IPS-NIHi11 (cell line): ENCODE measurements at regions not wholly inside any gene's neighbourhood (a gene's known extent, or its start where the extent isn't known, plus 50 kb on each side); places are given as distances from the start of the nearest gene placed in this dataset.

Experiments used
- DNase-seq: peaks from one replicate; pipeline ENCODE4 v3.0.0; 2012; ENCODE audit warnings: mixed read lengths, low spot score

DNA sequence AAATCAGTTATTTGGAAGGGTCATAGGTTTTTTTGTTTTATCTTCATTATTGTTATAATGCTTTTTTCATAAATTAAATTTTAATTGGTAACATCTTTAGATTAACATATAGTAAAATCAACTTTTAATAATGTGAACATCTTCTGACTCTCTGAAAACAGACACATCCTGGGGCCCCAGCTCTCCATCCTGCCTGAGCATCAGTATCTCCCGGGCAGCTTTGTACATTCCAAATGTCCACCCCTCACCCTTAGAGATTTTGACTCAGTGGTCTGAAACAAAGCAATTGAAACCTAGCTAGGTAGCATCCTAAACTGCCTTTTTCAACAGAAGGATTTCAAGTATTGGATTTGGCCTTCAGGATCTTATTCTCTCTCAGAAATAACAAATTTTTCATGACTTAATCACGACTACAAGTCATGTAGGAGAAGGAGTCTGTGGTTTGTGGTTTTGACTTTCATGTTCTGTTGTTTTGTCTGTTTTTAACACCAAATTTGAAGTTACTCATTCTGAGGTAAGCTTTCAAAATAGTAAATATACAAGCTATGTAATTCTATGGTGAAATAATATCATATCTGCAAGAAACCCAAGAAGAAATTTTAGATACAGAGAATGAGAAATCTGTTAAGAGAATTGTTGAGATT, 147.3 kb upstream of the UBE2E2 start:
- no peak for DNase-seq

DNA sequence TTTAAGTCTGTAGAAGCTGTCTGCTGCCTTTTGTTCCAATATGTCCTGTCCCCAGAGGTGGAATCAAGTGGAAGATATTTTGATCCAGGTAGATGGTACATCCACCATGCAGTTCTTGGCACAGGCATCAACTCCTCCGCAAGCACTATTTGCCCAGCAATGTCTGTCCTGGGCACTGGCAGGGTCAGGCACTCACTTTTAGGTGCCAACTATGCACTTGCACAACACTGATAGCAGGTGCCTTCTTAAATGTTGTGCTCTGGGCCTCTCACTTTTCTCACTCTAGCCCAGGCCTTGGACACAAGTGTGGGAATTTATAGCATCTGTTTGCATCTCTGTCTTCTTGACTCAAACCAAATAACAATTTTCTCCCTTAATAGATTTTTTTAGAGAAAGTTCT, 140.5 kb upstream of the UBE2E2 start:
- no peak for DNase-seq

DNA sequence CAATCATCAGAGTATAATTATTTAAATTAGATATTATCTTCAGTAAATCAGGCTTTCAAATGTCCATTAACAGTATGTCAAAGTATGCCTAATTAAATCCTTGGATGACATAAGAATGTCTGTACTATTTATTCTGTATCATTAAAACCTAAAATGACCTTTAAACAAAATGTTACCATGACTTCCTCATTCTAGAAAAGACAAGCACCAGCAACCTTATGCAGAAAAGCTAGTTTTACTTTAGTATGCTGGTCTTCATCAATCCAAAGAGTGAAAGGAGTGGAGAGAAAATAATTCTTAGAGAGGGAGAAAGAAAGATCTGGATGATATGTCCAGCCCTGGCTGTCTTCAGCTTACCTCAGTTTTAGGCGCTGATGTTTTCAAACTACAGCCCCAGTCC, 140.1 kb upstream of the UBE2E2 start:
- no peak for DNase-seq

DNA sequence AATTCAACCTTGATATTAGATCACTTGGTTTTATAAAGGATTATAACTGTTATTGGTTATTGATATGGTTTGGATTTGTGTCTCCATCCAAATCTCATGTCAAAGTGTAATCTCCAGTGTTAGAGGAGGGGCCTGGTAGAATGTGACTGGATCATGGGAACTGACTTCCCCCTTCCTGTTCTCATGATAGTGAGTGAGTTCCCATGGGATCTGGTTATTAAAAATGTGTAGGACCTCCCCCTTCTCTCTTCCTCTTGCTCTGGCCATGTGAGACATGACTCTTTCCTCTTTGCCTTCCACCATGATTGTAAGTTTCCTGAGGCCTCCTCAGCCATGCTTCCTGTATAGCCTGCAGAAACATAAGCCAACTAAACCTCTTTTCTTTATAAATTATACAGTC, 136.0 kb upstream of the UBE2E2 start:
- DNase-seq = no peak

DNA sequence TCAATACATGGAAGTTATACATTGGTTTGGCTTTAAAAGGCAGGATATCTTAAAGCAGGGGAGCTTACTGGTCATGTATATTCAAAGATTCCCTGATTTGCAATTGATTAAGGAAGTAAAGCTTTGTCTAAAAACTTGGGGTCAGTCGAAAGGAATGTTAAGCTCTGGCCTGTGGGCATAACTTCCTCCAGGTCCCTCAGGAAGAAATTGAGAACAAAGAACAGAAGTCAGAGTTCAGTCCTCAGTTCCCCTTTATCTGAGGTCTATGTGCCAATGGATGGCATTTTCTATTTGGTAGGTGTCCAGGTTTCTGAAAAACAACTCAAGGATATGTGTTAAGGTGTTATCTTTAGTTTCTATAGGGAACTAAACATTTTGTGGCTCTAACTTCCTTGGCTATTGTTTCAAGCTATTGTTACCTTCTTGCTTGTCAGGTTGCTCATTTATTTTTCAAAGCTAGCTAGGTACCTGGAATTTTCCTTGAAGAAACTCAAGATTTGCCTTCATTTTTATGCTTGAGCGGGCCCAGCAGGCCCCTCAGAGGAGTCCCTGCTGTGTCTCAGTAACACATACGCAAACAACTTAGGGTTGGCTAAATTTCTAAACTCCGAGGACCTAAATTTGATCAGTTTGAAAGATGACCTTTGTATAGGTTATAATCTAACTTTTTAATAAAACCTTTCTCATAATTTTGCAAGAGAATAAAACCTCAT, 135.0 kb upstream of the UBE2E2 start:
- peak; percentile 34 for DNase-seq

DNA sequence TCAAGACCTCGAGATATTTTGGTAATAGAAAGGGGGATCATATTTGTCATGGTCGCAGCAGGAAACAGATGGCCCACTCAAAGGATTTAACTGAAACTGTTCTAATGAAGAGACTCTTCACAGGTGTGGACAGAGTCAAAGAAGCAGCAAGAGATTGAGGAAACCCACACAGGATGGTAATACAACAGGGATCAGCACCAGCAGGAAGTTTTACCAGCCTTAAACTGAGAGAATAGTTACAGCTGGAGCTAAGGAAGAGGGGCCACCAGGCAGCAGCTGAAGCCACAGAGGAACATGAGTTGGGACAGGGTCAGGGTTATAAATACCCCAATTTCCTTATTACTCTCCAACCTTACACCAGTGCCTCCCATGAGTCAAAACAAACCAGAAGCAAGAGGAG, 131.8 kb upstream of the UBE2E2 start:
- no peak for DNase-seq

DNA sequence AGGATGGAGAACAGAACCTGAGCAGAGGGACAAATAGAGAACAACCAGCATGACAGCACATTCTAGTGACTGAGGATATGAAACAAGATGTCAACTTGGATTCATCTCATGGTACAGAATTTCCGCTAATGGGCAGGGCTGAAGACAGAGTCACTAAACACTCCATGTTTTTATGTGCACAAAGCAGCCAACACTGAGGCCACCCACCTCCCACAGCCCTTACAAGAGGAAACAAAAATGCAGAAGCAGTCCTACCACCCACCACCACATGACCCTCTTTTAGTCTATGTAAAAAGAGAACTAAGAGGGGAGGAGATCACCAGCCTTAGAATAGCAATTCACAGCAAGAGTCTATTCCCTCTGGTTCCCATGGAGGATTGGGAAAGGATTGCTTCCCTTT, 131.4 kb upstream of the UBE2E2 start:
- no peak for DNase-seq

DNA sequence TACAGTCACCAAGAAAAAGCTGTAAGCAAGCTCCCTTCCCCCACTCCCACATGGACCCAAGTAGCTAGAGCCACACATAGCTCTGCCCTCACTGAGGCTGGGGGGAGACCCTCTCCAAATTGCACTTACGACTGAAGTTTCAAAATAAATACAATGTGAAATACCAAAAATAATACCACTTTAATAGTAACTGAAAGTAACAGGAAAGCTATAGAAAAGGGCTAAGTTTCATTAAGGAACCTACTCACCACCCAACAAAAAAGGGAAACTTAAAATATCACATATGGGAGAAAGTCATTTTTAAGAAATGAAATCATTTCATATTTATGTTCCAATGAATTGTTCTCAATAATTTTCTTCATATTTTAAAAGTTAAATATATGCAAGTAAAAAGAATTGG, 130.4 kb upstream of the UBE2E2 start:
- no peak for DNase-seq

DNA sequence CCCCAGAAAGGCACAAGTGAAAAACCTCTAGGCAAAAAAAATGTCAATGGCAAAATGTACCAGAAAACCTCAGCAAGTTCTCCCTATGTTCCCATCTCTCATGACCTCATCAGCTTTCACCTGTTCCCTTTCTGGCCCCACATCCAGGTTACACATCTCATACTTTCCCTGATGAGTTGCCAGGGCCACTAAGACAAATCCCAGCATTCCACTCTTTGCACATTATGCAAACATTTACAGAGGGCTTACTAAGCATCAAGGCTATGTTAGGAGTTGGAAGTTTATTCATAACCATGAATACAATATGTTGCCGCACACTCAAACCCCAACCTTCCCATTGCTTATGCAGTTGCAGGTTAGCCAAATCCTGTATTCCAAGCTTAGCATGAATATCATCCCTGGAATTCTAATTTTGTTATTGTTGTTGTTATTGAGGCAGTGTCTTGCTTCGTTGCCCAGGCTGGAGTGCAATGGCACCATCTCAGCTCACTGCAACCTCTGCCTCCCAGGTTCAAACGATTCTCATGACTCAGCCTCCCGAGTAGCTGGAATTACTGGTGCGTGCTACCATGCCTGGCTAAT, 129.3 kb upstream of the UBE2E2 start:
- DNase-seq = no peak

DNA sequence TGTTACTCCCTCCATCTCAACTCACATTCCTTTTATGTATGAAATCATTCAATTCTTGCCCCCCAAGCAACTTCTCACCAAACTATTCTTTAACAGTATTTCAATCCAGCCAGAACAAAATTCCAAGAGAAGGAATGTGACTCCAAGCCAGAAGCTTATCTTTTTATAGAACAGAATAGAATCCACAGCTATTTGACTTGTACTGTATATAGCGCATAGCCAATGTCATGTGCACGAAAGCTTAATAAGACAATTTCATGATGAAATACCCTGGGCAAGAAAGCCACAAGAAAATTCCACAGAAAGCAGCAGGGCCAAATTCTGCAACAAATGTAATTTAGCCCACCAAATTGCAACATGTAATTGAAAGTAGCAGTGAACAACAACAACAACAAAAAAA, 127.6 kb upstream of the UBE2E2 start:
- no peak for DNase-seq

DNA sequence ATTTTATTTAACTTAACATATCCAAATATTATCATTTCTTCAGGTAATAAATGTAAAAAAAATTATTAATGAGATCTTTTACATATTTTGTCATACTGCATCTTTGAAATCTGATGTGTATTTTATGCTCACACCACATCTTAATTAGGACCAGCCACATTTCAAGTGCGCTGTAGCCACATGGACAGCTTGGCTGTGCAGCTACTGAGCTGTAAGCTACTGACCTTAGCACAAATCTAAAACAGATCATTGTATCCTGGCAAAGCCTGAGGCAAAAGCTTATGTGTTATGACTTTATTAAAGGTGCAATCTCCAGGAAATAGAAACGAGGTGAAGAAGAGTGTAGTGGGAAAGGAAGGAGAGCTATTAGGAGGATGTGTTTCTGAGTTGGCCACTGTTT, 126.7 kb upstream of the UBE2E2 start:
- no peak for DNase-seq

DNA sequence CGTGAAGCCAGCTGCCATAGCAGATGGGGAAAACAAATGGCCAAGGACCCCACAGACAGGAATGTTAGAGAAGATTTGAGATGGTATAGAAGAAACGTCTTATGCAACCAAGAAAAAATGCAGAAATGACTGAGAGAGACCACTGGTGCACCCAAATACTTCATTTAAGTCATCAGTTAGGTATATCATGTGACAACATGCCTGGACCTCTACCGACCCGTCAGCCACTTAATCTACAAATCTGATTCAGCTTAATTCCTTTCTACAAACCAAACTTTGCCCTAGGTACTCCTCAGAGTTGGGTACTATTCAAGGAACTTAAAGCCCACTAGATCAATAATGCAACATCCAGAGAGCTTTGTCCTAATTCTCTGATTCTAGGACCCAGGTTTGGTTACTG, 126.0 kb upstream of the UBE2E2 start:
- no peak for DNase-seq

DNA sequence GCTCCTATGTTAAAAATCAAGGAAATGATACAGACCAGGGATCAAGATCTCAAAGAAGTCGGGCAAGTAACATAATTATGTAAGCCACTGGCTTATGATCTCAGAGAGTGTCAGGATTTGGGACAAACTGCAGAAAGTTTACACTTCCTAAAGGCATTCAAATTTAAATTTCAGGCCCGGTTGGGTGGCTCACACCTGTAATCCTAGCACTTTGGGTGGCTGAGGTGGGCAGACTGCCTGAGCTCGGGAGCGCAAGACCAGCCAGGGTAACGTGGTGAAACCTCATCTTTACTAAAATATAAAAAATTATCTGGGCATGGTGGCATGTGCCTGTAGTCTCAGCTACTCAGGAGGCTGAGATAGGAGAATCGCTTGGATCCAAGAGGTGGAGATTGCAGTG, 124.4 kb upstream of the UBE2E2 start:
- DNase-seq = no peak

DNA sequence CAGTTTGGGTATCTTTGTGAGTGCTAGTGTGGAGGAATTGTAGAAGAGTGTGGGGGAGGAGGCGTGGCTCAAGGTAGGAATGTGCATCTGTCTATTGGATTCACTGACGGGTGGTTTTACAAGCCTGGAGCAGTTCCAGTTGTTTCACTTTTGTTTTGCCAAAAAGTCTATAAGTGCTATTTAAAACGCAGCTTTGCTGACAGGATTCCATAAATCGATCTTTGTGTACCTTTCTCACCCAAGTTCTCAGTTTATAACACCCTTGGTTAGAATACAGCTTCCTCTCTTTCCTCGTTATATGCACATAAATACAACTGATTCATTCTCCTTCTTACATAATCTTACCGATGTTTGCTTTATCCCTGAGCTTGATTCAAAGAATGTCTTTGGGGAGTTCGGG, 123.2 kb upstream of the UBE2E2 start:
- peak; percentile 25 for DNase-seq

DNA sequence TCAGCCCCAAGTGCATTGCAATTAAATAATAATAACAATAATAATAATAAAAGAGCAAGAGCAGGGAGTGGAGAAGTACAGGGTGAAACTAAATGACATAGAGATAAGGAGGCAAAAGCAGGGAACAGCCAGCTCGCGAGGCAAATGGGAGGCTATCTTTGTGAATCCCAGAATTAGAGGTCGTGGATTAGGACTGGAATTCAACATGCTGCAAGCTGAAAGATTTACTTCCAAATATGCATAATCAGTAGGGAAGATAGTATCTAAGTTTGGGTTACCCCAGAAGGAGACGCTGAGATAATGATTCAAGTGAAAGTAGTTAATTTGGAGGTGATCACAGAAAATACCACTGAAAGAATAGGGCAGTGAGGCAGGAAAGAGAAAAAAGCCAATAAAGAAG, 119.4 kb upstream of the UBE2E2 start:
- no peak for DNase-seq

DNA sequence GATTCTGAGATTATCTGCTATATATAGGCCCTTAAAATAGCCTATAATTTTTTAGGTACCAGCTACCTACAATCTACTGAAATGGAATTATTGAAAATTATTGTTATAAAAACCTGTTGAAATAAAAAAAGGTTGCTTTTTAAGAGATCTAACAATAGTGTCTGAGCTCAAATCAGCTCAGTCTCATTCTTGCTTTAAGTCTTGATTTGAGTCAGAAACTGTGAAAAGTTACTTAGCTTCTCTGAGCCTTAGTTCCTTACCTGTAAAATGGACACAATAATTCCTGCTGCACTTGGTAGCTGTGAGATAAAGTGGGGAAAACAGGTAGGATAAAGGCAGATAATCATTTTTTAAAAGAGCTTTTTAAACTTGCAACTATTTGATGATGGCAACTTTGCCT, 118.8 kb upstream of the UBE2E2 start:
- DNase-seq = no peak

DNA sequence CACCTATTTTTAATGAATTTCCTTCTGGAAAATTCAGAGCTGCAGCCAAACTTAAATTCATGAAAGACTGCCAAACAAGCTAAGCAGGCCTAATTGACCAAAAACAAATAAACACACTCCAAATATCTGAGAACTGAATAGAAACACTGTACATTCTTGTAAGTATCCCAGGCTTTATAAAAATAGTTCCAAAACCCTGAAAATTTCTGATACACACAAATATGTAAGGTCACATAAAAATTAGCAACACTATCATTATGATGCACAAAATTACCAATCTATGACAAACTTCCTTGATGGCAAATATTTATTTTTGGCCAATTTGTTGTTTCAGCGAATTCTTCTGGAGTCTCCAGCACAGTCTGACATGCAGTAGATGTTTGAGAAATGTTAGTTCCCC, 117.9 kb upstream of the UBE2E2 start:
- DNase-seq = no peak

DNA sequence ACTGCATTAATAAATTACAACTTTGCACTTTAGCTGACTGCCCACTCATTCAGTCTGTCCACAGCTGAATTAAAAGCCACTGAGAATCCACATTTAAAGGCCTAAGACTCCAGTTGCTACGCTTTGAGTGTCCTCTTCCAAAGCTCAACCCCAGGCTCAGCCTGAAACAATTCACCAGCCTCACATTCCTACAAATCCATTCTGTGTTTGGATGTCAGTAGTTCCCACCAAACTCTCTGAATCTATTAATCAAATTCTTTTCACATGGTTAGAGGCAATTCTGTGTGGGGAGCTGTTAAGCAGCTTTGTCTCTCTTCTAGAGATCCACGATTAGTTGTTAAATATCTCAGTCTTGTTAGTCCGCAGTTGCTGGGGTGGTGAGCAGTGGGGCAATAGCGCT, 116.8 kb upstream of the UBE2E2 start:
- DNase-seq = no peak

DNA sequence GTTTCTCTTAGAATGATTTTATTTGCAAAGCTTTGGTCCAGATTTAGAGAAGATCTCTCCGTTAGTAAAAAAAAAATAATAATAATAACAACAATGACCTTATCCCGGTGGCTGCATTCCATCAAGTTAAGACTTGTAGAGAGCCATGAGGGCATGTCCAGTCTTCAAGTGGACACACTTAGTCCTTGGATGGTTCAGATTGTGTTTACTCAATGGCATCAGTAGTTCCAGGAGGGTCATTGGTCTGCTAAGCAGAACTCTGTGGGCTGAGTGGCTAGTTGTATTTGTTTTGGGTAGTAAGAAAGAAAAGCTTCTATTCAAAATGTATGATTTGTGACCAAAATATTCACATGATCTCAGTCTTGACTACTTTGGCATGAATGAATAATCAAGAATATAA, 116.3 kb upstream of the UBE2E2 start:
- DNase-seq = no peak

DNA sequence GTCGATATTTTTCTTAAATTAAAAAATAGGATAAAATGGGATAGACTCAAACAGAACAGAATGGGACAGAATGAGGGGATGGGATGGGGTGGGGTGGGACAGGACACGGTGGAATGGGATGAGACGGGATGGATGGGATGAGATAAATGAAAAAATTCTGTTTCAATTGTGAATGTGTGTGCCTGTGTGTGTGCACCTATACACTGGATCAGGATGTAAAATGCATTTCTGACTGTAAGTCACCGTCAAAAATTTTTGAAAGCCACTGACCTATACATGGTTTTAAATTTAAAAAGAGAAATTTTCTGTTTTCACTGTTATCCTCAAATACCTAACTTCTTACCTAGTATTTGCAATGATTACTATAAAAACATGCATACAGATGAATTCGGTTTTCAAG, 108.7 kb upstream of the UBE2E2 start:
- no peak for DNase-seq

DNA sequence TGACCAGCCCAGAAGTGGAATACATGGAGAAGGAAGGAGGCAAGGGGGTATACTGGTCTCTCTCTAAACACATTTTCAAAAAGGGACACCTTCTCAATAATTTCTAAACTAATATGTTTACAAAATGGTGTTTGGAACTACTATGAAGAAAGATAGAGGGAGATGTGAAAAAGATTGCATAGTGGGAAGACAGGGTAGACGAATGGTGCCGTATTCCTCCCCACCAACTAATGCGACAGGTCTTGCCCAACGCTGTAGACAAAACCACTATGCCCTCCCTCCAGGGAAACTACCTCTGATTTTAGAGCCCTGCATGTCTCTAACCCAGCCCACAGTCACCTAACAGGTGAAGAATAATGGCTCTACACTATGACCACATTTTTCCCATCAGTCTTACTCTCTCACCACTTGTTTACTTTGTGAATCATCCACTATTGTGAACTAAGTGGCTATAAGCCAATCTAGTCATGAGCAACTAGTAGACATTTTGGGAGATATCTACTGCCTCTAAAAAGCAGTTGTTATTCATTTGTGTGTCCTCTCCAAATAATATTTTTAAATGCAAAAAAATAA, 108.2 kb upstream of the UBE2E2 start:
- DNase-seq = peak; percentile 33

DNA sequence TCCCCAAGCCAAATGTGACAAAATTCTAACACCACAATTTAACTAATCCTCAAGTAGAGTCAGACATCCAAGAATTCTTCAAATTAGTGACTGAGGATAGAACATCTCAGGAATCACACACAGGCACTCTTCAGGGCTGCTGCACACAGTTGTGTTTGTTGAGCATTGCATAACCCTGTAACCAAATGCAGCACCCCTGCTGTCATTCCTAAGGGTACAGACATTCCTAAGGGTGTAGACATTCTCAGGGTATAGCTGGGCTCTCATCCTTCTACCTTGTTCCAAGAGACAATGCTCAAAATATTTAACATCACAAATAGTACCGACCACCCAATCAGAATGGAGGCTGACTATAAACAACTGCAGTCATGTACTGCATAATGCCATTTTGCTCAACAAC, 107.1 kb upstream of the UBE2E2 start:
- peak; percentile 58 for DNase-seq

DNA sequence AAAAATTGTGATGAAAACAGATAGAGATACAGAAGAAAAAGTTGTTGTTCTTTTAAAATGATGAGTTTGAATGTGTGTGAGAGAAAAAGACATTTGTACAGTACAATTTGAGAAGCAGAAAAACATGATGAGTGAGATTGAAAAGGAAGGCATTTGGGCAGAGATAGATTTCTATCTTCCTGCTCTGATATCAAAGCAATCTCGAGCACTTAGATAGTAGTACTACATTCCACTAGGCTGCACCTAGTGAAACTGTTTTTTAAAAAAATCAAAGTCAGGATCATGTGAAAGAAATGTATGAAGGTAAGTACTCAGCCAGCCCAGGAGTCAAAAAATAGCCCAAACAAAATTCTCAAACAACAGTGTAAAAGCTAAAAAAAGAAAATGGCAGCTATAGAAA, 104.1 kb upstream of the UBE2E2 start:
- DNase-seq = no peak

DNA sequence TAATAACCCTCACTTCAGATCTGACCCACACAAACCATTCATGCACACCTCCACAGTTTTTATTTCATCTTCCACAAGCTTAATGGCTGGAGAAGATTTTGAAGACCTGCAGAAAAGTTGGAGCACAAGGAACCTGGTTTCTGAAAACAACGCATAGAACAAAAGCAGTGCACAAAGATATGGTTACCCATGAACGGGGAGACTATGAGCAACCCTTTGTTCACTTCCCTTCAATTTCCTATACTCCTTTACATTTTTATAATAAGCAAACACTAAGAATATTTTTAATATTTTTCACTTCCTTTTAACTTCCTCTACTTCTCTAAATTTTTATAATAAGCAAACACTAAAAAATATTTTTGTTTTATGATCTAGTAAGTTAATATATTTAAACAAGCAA, 103.5 kb upstream of the UBE2E2 start:
- no peak for DNase-seq
